HCT116 (cell line): ENCODE measurements at regions not wholly inside any gene's neighbourhood (a gene's known extent, or its start where the extent isn't known, plus 50 kb on each side); places are given as distances from the start of the nearest gene placed in this dataset.

Experiments
- ATAC-seq: fragments of 200-7000 bp; cut with Tn5 transposase; 2 replicates; pipeline ENCODE4 v1.9.1; 2020; ENCODE audit warnings: mild to moderate bottlenecking, moderate library complexity
- BruUV-seq: library from RNA; stranded (reverse); fragments of 400-500 nt; replicated peaks from 2 replicates; lab custom pipeline; 2021; lab: Mats Ljungman, UMichigan
- CTCF ChIA-PET: fragments of 300-600 bp; sonication (Branson Sonifier 250); formaldehyde crosslinking; loops from one replicate; lab custom pipeline; 2021; ENCODE audit warnings: antibody characterized with exemption; lab: Charles Lee
- POLR2A ChIA-PET: fragments of 300-600, 350-600 bp; sonication (Branson Sonifier 250); formaldehyde crosslinking; loops from one replicate; lab custom pipeline; 2021; ENCODE audit warnings: antibody characterized with exemption; lab: Charles Lee
- RAD21 ChIA-PET, 2 experiments: fragments of 300-600 bp; sonication (Branson Sonifier 250); formaldehyde crosslinking; loops; one replicate each; lab custom pipeline; 2023; ENCODE audit warnings: low total read pairs in 2 of 2; ENCODE audit not compliant: uncharacterized antibody in 2 of 2, unreplicated experiment in 2 of 2, low non-redundant PET in 1 of 2; lab: Charles Lee
- DNase-seq: peaks from one replicate; pipeline ENCODE4 v3.0.0-alpha.2; 2010; ENCODE audit warnings: low read depth, low spot score
- H2AFZ ChIP-seq: fragments of 200-600 bp; shearing (Covaris generic), sonication (generic); 2 replicates; pipeline ENCODE4 v1.6.1; 2017; ENCODE audit warnings: low read depth, mixed run types, mixed read lengths, antibody characterized with exemption, low read length; ENCODE audit not compliant: poor library complexity, severe bottlenecking
- H3K27ac ChIP-seq: 2 replicates; pipeline ENCODE4 v1.5.1; 2012; ENCODE audit warnings: low read depth, low read length
- H3K27me3 ChIP-seq: fragments of 200-600 bp; sonication (generic); 2 replicates; pipeline ENCODE4 v1.6.1; 2016; ENCODE audit warnings: mixed run types, low read length, mixed read lengths; ENCODE audit not compliant: insufficient read depth
- H3K36me3 ChIP-seq, 2 experiments: fragments of 200-500 bp in 1 of 2; fragments of 200-600 bp in 1 of 2; sonication (Bioruptor generic) in 1 of 2; sonication (generic) in 1 of 2; 2 replicates each; pipeline versions ENCODE4 v1.5.1 to v1.6.1; 2014 to 2016; ENCODE audit warnings: low read length in 2 of 2, inconsistent platforms in 1 of 2, mixed read lengths in 1 of 2, mixed run types in 1 of 2; ENCODE audit not compliant: insufficient read depth in 2 of 2, control insufficient read depth in 1 of 2
- H3K4me1 ChIP-seq, 2 experiments: fragments of 200-600 bp in 1 of 2; sonication (generic) in 1 of 2; 2 replicates each; pipeline versions ENCODE4 v1.5.1 to v1.6.1; 2012 to 2017; ENCODE audit warnings: low read length in 2 of 2, inconsistent platforms in 1 of 2, mild to moderate bottlenecking in 1 of 2, mixed read lengths in 1 of 2, mixed run types in 1 of 2, moderate library complexity in 1 of 2; ENCODE audit not compliant: insufficient read depth in 2 of 2, control insufficient read depth in 1 of 2
- H3K4me2 ChIP-seq: fragments of 200-600 bp; sonication (generic); 2 replicates; pipeline ENCODE4 v1.6.1; 2017; ENCODE audit warnings: mixed run types, low read length, mixed read lengths
- H3K4me3 ChIP-seq, 2 experiments: fragments of 200-600 bp in 1 of 2; sonication (generic) in 1 of 2; replicated peaks in 1 of 2; 2 replicates each; pipeline ENCODE4 v1.5.1; 2011 to 2016; ENCODE audit warnings: low read length in 2 of 2, control low read depth in 1 of 2, low read depth in 1 of 2, mild to moderate bottlenecking in 1 of 2, mixed read lengths in 1 of 2, mixed run types in 1 of 2
- H3K79me2 ChIP-seq: fragments of 200-600 bp; sonication (generic); 2 replicates; pipeline ENCODE4 v1.6.1; 2017; ENCODE audit warnings: mild to moderate bottlenecking, mixed run types, low read length, moderate library complexity, mixed read lengths; ENCODE audit not compliant: insufficient read depth
- H3K9ac ChIP-seq: fragments of 200-600 bp; sonication (generic); 2 replicates; pipeline ENCODE4 v1.6.1; 2016; ENCODE audit warnings: low read length, mixed read lengths
- H3K9me2 ChIP-seq: fragments of 200-600 bp; sonication (generic), shearing (Covaris generic); 2 replicates; pipeline ENCODE4 v1.6.1; 2017; ENCODE audit warnings: mixed run types, mild to moderate bottlenecking, moderate library complexity; ENCODE audit not compliant: insufficient read depth
- H3K9me3 ChIP-seq, 2 experiments: fragments of 200-500 bp in 1 of 2; fragments of 200-600 bp in 1 of 2; sonication (Bioruptor generic) in 1 of 2; sonication (generic) in 1 of 2; 2 replicates each; pipeline ENCODE4 v1.6.1; 2014 to 2017; ENCODE audit warnings: low read length in 2 of 2, mixed read lengths in 2 of 2, inconsistent platforms in 1 of 2, low read depth in 1 of 2, mild to moderate bottlenecking in 1 of 2, mixed run types in 1 of 2, moderate library complexity in 1 of 2; ENCODE audit not compliant: control insufficient read depth in 1 of 2, insufficient read depth in 1 of 2
- H4K20me1 ChIP-seq: fragments of 200-600 bp; sonication (generic), shearing (Covaris generic); 2 replicates; pipeline ENCODE4 v1.6.1; 2017; ENCODE audit warnings: mixed run types, mild to moderate bottlenecking, moderate library complexity; ENCODE audit not compliant: insufficient read depth
- CEBPB ChIP-seq: IDR thresholded peaks from 2 replicates; pipeline ENCODE4 v1.6.1; 2012; ENCODE audit warnings: low read depth
- ELF1 ChIP-seq: IDR thresholded peaks from 2 replicates; pipeline ENCODE4 v1.6.1; 2012; ENCODE audit warnings: low read depth, borderline replicate concordance
- EZH2 ChIP-seq: fragments of 200-600 bp; sonication (generic); IDR thresholded peaks from 2 replicates; pipeline ENCODE4 v1.6.1; 2017; ENCODE audit warnings: antibody characterized with exemption, mixed run types
- EZH2phosphoT487 ChIP-seq: fragments of 200-600 bp; IDR thresholded peaks from 2 replicates; pipeline ENCODE4 v1.6.1; 2018; ENCODE audit warnings: antibody characterized with exemption, borderline replicate concordance
- FOSL1 ChIP-seq: IDR thresholded peaks from 2 replicates; pipeline ENCODE4 v1.6.1; 2012; ENCODE audit warnings: low read depth
- JUND ChIP-seq: IDR thresholded peaks from 2 replicates; pipeline ENCODE4 v1.6.1; 2012
- POLR2A ChIP-seq: IDR thresholded peaks from 2 replicates; pipeline ENCODE4 v1.7.0; 2011; ENCODE audit warnings: borderline replicate concordance; ENCODE audit not compliant: insufficient read depth, insufficient read length; ENCODE audit errors: extremely low read depth
- POLR2AphosphoS5 ChIP-seq: IDR thresholded peaks from 2 replicates; pipeline ENCODE4 v1.6.1; 2011; ENCODE audit warnings: mild to moderate bottlenecking, low read depth, low read length, moderate library complexity
- RAD21 ChIP-seq: IDR thresholded peaks from 2 replicates; pipeline ENCODE4 v1.6.1; 2012; ENCODE audit warnings: low read depth, mild to moderate bottlenecking
- SIN3A ChIP-seq: IDR thresholded peaks from 2 replicates; pipeline ENCODE4 v1.6.1; 2012; ENCODE audit warnings: low read depth
- SRF ChIP-seq: IDR thresholded peaks from 2 replicates; pipeline ENCODE4 v1.6.1; 2012; ENCODE audit warnings: low read depth
- TCF7L2 ChIP-seq: IDR thresholded peaks from 2 replicates; pipeline ENCODE4 v1.7.0; 2011; ENCODE audit warnings: borderline replicate concordance, inconsistent platforms; ENCODE audit not compliant: insufficient read depth, insufficient read length; ENCODE audit errors: extremely low read depth
- YY1 ChIP-seq: IDR thresholded peaks from 2 replicates; pipeline ENCODE4 v1.6.1; 2011; ENCODE audit warnings: low read length, low read depth, moderate library complexity, mild to moderate bottlenecking; ENCODE audit not compliant: insufficient replicate concordance; ENCODE audit errors: extremely low read depth
- ZFX ChIP-seq: fragments of 450-650 bp; IDR thresholded peaks from 2 replicates; pipeline ENCODE4 v1.6.1; 2017
- ZNF274 ChIP-seq: fragments of 200-500 bp; sonication (Bioruptor generic); IDR thresholded peaks from 2 replicates; pipeline ENCODE4 v1.6.1; 2014; ENCODE audit warnings: mild to moderate bottlenecking, low read depth, low read length, inconsistent platforms
- intact Hi-C: fragments of 100-400 bp; cut with micrococcal nuclease; formaldehyde crosslinking; loops from 2 replicates; pipeline ENCODE4 v1.10.0; 2022
- TF ChIP-seq, protein P1 (sequence below): IDR thresholded peaks from 2 replicates; pipeline ENCODE4 v1.6.1; 2012; ENCODE audit warnings: low read depth
- TF ChIP-seq, protein P2 (sequence below): IDR thresholded peaks from 2 replicates; pipeline ENCODE4 v1.6.1; 2012
- TF ChIP-seq, protein P3 (sequence below), 3 experiments: fragments of 200-600 bp in 1 of 3; sonication (generic) in 1 of 3; IDR thresholded peaks in 2 of 3; conservative IDR thresholded peaks in 1 of 3; 2 replicates each; pipeline ENCODE4 v1.5.1; 2012 to 2017; ENCODE audit warnings: low read depth in 2 of 3, low read length in 2 of 3, antibody characterized with exemption in 1 of 3, borderline replicate concordance in 1 of 3, control low read depth in 1 of 3, mild to moderate bottlenecking in 1 of 3, mixed read lengths in 1 of 3, mixed run types in 1 of 3, moderate library complexity in 1 of 3; ENCODE audit not compliant: insufficient read depth in 1 of 3
- TF ChIP-seq, protein P4 (sequence below): IDR thresholded peaks from 2 replicates; pipeline ENCODE4 v1.6.1; 2011; ENCODE audit warnings: mild to moderate bottlenecking, low read length, moderate library complexity; ENCODE audit not compliant: insufficient replicate concordance; ENCODE audit errors: extremely low read depth
- TF ChIP-seq, protein P5 (sequence below): IDR thresholded peaks from 2 replicates; pipeline ENCODE4 v1.6.1; 2012

DNA sequence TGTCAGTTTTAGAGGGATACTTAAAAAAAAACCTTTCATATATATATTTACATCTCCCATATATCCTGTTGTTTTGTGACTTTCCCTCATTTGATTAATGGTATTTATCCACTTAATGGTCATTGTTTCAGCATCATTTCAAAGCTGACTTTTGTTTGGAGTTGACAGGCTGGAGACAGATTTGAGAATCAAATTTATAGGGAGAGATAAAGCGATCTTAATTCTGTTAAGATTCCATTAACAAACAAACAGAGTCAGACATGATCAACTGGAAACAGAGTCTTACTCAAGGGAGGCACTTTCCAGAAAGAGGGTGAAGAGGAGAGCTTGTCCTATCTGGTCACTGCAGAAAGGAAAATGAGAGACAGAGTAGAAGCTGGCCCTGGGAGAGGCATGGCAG, 283.4 kb downstream of the TTLL7 start:
- intact Hi-C loops, result no loop called here
- POLR2A ChIA-PET, result no interaction called here
- Histone ChIP-seq H3K36me3 (no peaks in the 10 kb centered on the region), H3K4me2 (no peak overlapping the region), H3K27ac (no peak overlapping the region), H4K20me1 (no peaks in the 10 kb centered on the region)
- BruUV-seq, result no TSS peak
- TF ChIP-seq, protein P1, sequence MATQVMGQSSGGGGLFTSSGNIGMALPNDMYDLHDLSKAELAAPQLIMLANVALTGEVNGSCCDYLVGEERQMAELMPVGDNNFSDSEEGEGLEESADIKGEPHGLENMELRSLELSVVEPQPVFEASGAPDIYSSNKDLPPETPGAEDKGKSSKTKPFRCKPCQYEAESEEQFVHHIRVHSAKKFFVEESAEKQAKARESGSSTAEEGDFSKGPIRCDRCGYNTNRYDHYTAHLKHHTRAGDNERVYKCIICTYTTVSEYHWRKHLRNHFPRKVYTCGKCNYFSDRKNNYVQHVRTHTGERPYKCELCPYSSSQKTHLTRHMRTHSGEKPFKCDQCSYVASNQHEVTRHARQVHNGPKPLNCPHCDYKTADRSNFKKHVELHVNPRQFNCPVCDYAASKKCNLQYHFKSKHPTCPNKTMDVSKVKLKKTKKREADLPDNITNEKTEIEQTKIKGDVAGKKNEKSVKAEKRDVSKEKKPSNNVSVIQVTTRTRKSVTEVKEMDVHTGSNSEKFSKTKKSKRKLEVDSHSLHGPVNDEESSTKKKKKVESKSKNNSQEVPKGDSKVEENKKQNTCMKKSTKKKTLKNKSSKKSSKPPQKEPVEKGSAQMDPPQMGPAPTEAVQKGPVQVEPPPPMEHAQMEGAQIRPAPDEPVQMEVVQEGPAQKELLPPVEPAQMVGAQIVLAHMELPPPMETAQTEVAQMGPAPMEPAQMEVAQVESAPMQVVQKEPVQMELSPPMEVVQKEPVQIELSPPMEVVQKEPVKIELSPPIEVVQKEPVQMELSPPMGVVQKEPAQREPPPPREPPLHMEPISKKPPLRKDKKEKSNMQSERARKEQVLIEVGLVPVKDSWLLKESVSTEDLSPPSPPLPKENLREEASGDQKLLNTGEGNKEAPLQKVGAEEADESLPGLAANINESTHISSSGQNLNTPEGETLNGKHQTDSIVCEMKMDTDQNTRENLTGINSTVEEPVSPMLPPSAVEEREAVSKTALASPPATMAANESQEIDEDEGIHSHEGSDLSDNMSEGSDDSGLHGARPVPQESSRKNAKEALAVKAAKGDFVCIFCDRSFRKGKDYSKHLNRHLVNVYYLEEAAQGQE, result no peak
- TF ChIP-seq, protein P2, sequence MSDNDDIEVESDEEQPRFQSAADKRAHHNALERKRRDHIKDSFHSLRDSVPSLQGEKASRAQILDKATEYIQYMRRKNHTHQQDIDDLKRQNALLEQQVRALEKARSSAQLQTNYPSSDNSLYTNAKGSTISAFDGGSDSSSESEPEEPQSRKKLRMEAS, result no peak
- TF ChIP-seq CEBPB (no peak), YY1 (no peak), RAD21 (no peak), POLR2A (no peak), ZNF274 (no peak), POLR2AphosphoS5 (no peak), ZFX (no peak), SRF (no peak), FOSL1 (no peak), EZH2phosphoT487 (no peak), SIN3A (no peak), ELF1 (no peak), TCF7L2 (no peak), EZH2 (no peak), JUND (no peak)
- TF ChIP-seq, protein P3, sequence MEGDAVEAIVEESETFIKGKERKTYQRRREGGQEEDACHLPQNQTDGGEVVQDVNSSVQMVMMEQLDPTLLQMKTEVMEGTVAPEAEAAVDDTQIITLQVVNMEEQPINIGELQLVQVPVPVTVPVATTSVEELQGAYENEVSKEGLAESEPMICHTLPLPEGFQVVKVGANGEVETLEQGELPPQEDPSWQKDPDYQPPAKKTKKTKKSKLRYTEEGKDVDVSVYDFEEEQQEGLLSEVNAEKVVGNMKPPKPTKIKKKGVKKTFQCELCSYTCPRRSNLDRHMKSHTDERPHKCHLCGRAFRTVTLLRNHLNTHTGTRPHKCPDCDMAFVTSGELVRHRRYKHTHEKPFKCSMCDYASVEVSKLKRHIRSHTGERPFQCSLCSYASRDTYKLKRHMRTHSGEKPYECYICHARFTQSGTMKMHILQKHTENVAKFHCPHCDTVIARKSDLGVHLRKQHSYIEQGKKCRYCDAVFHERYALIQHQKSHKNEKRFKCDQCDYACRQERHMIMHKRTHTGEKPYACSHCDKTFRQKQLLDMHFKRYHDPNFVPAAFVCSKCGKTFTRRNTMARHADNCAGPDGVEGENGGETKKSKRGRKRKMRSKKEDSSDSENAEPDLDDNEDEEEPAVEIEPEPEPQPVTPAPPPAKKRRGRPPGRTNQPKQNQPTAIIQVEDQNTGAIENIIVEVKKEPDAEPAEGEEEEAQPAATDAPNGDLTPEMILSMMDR (IDR thresholded peaks at IDR 0.05 in 2 of 3, conservative IDR thresholded peaks at IDR 0.05 in 1 of 3; ENCODE audit: borderline replicate concordance in 1 of 3, insufficient read depth in 1 of 3, low read depth in 2 of 3, low read length in 2 of 3), result no peak
- TF ChIP-seq, protein P4, sequence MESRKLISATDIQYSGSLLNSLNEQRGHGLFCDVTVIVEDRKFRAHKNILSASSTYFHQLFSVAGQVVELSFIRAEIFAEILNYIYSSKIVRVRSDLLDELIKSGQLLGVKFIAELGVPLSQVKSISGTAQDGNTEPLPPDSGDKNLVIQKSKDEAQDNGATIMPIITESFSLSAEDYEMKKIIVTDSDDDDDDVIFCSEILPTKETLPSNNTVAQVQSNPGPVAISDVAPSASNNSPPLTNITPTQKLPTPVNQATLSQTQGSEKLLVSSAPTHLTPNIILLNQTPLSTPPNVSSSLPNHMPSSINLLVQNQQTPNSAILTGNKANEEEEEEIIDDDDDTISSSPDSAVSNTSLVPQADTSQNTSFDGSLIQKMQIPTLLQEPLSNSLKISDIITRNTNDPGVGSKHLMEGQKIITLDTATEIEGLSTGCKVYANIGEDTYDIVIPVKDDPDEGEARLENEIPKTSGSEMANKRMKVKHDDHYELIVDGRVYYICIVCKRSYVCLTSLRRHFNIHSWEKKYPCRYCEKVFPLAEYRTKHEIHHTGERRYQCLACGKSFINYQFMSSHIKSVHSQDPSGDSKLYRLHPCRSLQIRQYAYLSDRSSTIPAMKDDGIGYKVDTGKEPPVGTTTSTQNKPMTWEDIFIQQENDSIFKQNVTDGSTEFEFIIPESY, result no peak
- TF ChIP-seq, protein P5, sequence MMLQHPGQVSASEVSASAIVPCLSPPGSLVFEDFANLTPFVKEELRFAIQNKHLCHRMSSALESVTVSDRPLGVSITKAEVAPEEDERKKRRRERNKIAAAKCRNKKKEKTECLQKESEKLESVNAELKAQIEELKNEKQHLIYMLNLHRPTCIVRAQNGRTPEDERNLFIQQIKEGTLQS, result no peak
- TF ChIP-seq, all 23 proteins: peak for 0
- no peaks in the 10 kb centered on the region for H3K4me1 ChIP-seq
- RAD21 ChIA-PET, result no interaction called here
- H3K79me2 ChIP-seq, result no peaks in the 10 kb centered on the region
- no peaks in the 10 kb centered on the region for H3K9me2 ChIP-seq
- ATAC-seq, result no peak
- CTCF ChIA-PET, result no interaction called here
- no peak for DNase-seq
- no peaks in the 10 kb centered on the region for H3K27me3 ChIP-seq
- H3K9ac ChIP-seq, result no peak overlapping the region
- no peaks in the 10 kb centered on the region for H3K9me3 ChIP-seq
- H2AFZ ChIP-seq, result no peak overlapping the region
- no peak overlapping the region for H3K4me3 ChIP-seq
